ENCODE measurements at regions not wholly inside any gene's neighbourhood (a gene's known extent, or its start where the extent isn't known, plus 50 kb on each side); places are given as distances from the start of the nearest gene placed in this dataset.

GRCh38 chr4:150005537-150005936 lies 72.7 kb upstream of the DCLK2 start:
- TF ChIP-seq POLR2AphosphoS5 (IDR thresholded peaks at IDR 0.05; ENCODE audit: borderline replicate concordance, low read depth, low read length) (peak; percentile 41; the same call in 1 of the 2 replicates), FOXP2 (optimal IDR thresholded peaks at IDR 0.05; ENCODE audit: control extremely low read depth, extremely low read length, insufficient read depth) (peak; percentile 81)

Data from SK-N-MC (cell line).